GM13977 (cell line): ENCODE measurements at regions not wholly inside any gene's neighbourhood (a gene's known extent, or its start where the extent isn't known, plus 50 kb on each side); places are given as distances from the start of the nearest gene placed in this dataset.
"Not testable (repeated sequence)": the region's sequence is repeated elsewhere in the genome, so short reads cannot be mapped to it uniquely, and the experiment has no call there.

ENCODE experiments used
- DNase-seq: peaks from one replicate; pipeline ENCODE4 v3.0.0; 2012; ENCODE audit warnings: low spot score
- CTCF ChIP-seq: IDR thresholded peaks from 2 replicates; pipeline ENCODE4 v1.5.1; 2012; ENCODE audit warnings: mild to moderate bottlenecking, control low read depth; ENCODE audit not compliant: insufficient read depth; ENCODE audit errors: extremely low read depth, missing control alignments
- in situ Hi-C: fragments of 300-500 bp; cut with MboI; formaldehyde crosslinking; loops from one replicate; pipeline ENCODE4 v1.12.0; 2022; ENCODE audit warnings: low sequenced_read_pairs, low pct_unique_long_range_greater_than_20kb, mixed read lengths, inconsistent platforms; ENCODE audit not compliant: unreplicated experiment

DNA sequence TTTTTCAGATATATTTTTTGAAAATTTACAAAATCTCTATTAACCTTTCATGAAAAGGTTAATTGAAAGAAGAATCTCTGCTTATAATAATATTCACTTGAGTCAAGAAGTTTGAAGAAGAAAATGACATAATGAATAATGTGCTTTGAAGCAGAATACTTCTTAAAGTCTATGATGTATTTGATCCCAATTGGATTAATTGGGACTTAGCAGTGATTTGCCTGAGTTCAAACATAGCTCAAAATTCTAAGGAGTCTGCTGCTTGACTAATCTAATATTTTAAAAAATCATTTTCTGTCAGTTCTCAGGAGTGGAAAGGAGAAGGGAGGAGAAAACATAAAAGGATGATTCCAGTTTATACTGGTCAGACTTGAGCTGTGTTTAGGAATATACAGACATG, 1150.4 kb upstream of the INTU start:
- TF ChIP-seq CTCF = no peak
- DNase-seq = no peak
- in situ Hi-C loops = no loop called here

DNA sequence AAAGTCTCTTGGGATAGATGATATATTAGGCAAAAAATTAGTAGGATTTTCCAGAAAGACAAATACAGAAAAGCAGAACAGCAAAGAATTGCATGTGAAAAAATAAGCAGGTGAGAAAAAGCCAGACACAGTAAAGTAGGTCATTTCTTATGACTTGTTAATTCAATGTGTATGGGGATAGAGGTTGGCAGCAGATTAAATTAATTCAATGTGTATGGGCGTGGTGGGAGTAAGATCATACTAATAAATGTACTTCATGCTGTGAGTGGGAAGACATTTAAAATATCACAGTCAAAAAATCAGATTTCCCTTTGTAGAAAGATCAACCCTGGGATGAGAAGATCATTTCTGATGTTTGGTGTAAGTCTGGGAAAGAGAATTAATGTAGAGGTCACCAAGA, 1146.4 kb upstream of the INTU start:
- in situ Hi-C loops = no loop called here
- no peak for TF ChIP-seq CTCF
- no peak for DNase-seq

GRCh38 chr4:126489826-126490463, 1142.8 kb upstream of the INTU start:
- no peak for TF ChIP-seq CTCF
- DNase-seq = no peak
- in situ Hi-C loops = no loop called here

DNA sequence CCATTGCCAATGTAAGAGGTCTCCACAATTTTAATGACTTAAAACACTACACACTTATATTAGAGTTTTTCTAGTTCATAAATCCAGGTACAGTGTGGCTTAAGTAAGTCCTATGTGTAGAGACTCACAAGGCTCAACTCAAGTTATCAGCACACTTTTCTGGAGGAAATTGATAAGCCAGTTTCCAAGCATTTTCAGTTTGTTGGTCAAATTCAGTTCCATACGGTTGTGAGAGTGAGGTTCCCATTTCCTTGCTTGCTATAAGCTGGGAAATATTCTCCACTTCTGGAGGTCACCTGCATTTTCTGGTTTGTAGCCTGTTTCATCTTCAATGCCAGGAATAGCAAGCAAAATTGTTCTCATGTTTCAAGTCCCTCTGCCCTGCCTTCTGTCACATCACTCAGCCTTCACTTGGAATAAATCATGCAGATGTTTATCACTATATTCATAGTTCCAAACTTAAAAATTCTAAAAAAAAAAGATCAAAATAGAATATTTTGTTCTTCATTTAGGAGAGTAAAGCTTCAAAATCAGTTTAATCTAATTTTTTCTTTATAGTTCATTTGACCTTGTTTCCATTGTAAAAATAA, 1137.5 kb upstream of the INTU start:
- DNase-seq = no peak
- TF ChIP-seq CTCF = no peak
- in situ Hi-C loops = no loop called here

GRCh38 chr4:126512979-126513378, 1119.8 kb upstream of the INTU start:
- in situ Hi-C loops = no loop called here
- TF ChIP-seq CTCF = no peak
- DNase-seq = no peak

DNA sequence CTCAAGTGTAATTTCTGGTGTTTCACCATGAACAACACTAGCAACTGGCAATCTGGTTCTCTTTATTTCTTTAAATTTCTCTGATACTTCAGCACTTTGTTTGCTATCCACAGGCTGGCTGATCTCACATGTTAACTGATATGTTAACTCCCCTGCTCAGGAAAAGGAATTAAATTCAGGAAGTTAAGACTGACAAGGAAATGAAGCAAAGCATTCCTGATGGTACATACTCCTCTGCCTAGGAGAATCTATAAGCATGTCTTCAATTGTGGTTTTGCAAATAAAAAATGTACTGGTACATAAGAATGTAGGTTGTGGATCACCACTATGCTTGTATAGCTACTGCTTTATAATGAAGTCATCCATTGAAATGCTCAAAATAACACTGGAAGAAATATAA, 1119.2 kb upstream of the INTU start:
- TF ChIP-seq CTCF = no peak
- no peak for DNase-seq
- in situ Hi-C loops = no loop called here

DNA sequence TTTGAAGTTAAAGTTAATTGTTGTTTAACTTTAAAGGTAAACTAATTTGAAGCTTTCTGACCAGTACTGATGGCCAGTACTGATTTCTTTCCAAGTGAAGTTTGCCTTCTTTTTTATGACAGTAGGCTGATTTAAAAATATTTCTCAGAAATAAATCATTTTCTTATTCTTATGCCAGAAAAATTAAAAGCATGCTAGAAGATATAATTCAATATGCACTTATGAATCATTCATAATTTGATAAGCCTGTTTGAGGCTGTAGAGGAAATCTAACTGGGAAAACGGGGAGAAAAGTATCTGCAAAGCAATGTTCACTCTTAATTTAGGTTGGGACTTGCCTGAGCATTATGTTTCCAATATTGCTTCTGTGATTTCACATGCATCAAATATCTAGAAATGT, 1112.0 kb upstream of the INTU start:
- DNase-seq = no peak
- in situ Hi-C loops = no loop called here
- no peak for TF ChIP-seq CTCF

DNA sequence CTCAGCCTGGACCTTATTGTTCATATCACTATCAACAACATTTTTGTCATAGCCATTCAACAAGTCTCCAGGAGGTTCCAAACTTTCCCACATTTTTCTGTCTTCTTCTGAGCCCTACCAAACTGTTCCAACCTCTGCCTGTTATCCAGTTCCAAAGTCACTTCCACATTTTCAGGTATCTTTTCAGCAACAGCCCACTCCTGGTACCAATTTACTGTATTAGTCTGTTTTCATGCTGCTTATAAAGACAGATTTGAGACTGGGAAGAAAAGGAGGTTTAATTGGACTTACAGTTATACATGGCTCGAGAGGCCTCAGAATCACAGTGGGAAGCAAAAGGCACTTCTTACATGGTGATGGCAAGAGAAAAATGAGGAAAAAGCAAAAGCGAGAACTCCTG, 1107.4 kb upstream of the INTU start:
- in situ Hi-C loops, DNase-seq: not testable (repeated sequence)
